DOHH2 (cell line): ENCODE measurements at regions not wholly inside any gene's neighbourhood (a gene's known extent, or its start where the extent isn't known, plus 50 kb on each side); places are given as distances from the start of the nearest gene placed in this dataset.

ENCODE experiments used
- H3F3A ChIP-seq: fragments of 200-600 bp; sonication (generic), shearing (Covaris generic); 2 replicates; pipeline ENCODE4 v1.6.0; 2016; ENCODE audit warnings: antibody characterized with exemption, mild to moderate bottlenecking; ENCODE audit not compliant: control insufficient read depth, insufficient read depth
- H3K27ac ChIP-seq: fragments of 200-600 bp; sonication (generic); 2 replicates; pipeline ENCODE4 v1.5.1; 2014; ENCODE audit warnings: low read depth, mild to moderate bottlenecking, low read length, moderate library complexity
- H3K27me3 ChIP-seq: fragments of 200-600 bp; sonication (generic); 2 replicates; pipeline ENCODE4 v1.6.1; 2014; ENCODE audit warnings: mild to moderate bottlenecking, low read length, mixed read lengths; ENCODE audit not compliant: control insufficient read depth
- H3K36me3 ChIP-seq: fragments of 200-600 bp; sonication (generic); 2 replicates; pipeline ENCODE4 v1.6.1; 2014; ENCODE audit warnings: mild to moderate bottlenecking, low read length, moderate library complexity, mixed read lengths; ENCODE audit not compliant: control insufficient read depth
- H3K4me1 ChIP-seq: fragments of 200-600 bp; sonication (generic); 2 replicates; pipeline ENCODE4 v1.6.1; 2014; ENCODE audit warnings: mild to moderate bottlenecking, low read length, mixed read lengths; ENCODE audit not compliant: control insufficient read depth
- H3K4me2 ChIP-seq: fragments of 200-600 bp; sonication (generic); 2 replicates; pipeline ENCODE4 v1.6.0; 2014; ENCODE audit warnings: mild to moderate bottlenecking, low read length, moderate library complexity
- H3K4me3 ChIP-seq: fragments of 200-600 bp; sonication (generic); 2 replicates; pipeline ENCODE4 v1.5.1; 2014; ENCODE audit warnings: mild to moderate bottlenecking, low read length, mixed read lengths
- H3K79me2 ChIP-seq: fragments of 200-600 bp; sonication (generic); 2 replicates; pipeline ENCODE4 v1.6.1; 2014; ENCODE audit warnings: mild to moderate bottlenecking, low read length, mixed read lengths; ENCODE audit not compliant: control insufficient read depth
- H3K9me2 ChIP-seq: fragments of 200-600 bp; sonication (generic); replicated peaks from 2 replicates; pipeline ENCODE4 v1.6.1; 2014; ENCODE audit warnings: mild to moderate bottlenecking, low read length, mixed read lengths; ENCODE audit not compliant: control insufficient read depth
- H3K9me3 ChIP-seq: fragments of 200-600 bp; sonication (generic); 2 replicates; pipeline ENCODE4 v1.6.1; 2014; ENCODE audit warnings: antibody characterized with exemption, low read length, mixed read lengths; ENCODE audit not compliant: control insufficient read depth, insufficient read depth
- H4K20me1 ChIP-seq: fragments of 200-600 bp; sonication (generic); 2 replicates; pipeline ENCODE4 v1.6.0; 2014; ENCODE audit warnings: low read depth, mild to moderate bottlenecking, antibody characterized with exemption, low read length, moderate library complexity; ENCODE audit not compliant: control insufficient read depth, insufficient read depth
- EZH2phosphoT487 ChIP-seq: fragments of 200-600 bp; sonication (generic); IDR thresholded peaks from 2 replicates; pipeline ENCODE4 v1.6.1; 2017; ENCODE audit warnings: borderline replicate concordance, mild to moderate bottlenecking, antibody characterized with exemption, low read length, moderate library complexity, mixed read lengths
- TF ChIP-seq, protein P1 (sequence below): fragments of 200-600 bp; sonication (generic); IDR thresholded peaks from one replicate; pipeline ENCODE4 v1.5.1; 2014; ENCODE audit warnings: antibody characterized with exemption, mild to moderate bottlenecking, low read depth, low read length; ENCODE audit not compliant: poor library complexity, severe bottlenecking

- Histone ChIP-seq H3K27me3 (no peaks in the 10 kb centered on the region), H3K4me2 (no peak overlapping the region), H4K20me1 (no peaks in the 10 kb centered on the region), H3K9me3 (no peaks in the 10 kb centered on the region), H3K4me3 (no peak overlapping the region), H3K36me3 (no peaks in the 10 kb centered on the region), H3K79me2 (no peaks in the 10 kb centered on the region), H3K9me2 (no peaks in the 10 kb centered on the region), H3K27ac (no peak overlapping the region), H3K4me1 (no peaks in the 10 kb centered on the region), H3F3A (no peaks in the 10 kb centered on the region)
- TF ChIP-seq, protein P1, sequence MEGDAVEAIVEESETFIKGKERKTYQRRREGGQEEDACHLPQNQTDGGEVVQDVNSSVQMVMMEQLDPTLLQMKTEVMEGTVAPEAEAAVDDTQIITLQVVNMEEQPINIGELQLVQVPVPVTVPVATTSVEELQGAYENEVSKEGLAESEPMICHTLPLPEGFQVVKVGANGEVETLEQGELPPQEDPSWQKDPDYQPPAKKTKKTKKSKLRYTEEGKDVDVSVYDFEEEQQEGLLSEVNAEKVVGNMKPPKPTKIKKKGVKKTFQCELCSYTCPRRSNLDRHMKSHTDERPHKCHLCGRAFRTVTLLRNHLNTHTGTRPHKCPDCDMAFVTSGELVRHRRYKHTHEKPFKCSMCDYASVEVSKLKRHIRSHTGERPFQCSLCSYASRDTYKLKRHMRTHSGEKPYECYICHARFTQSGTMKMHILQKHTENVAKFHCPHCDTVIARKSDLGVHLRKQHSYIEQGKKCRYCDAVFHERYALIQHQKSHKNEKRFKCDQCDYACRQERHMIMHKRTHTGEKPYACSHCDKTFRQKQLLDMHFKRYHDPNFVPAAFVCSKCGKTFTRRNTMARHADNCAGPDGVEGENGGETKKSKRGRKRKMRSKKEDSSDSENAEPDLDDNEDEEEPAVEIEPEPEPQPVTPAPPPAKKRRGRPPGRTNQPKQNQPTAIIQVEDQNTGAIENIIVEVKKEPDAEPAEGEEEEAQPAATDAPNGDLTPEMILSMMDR, result no peak
- no peak for TF ChIP-seq EZH2phosphoT487
Observed at GRCh38 chr13:71034018-71034417, 833.0 kb downstream of the DACH1 start.

- Histone ChIP-seq H4K20me1 (no peaks in the 10 kb centered on the region), H3K27me3 (no peaks in the 10 kb centered on the region), H3K9me3 (no peaks in the 10 kb centered on the region), H3K4me2 (no peak overlapping the region), H3K36me3 (no peaks in the 10 kb centered on the region), H3K79me2 (no peaks in the 10 kb centered on the region), H3K9me2 (no peaks in the 10 kb centered on the region), H3K4me3 (no peak overlapping the region), H3K4me1 (no peaks in the 10 kb centered on the region), H3F3A (no peaks in the 10 kb centered on the region), H3K27ac (no peak overlapping the region)
- TF ChIP-seq EZH2phosphoT487, result no peak
- TF ChIP-seq, protein P1, result no peak
Observed at GRCh38 chr13:71033026-71033425, 834.0 kb downstream of the DACH1 start.

- no peaks in the 10 kb centered on the region for H3K9me3 ChIP-seq
- H3K9me2 ChIP-seq, result no peaks in the 10 kb centered on the region
- H3K4me1 ChIP-seq, result no peaks in the 10 kb centered on the region
- H3K27me3 ChIP-seq, result no peaks in the 10 kb centered on the region
- no peaks in the 10 kb centered on the region for H3K36me3 ChIP-seq
- no peak overlapping the region for H3K27ac ChIP-seq
- no peaks in the 10 kb centered on the region for H4K20me1 ChIP-seq
- no peak overlapping the region for H3K4me2 ChIP-seq
- TF ChIP-seq EZH2phosphoT487, result no peak
- TF ChIP-seq, protein P1, result no peak
- H3F3A ChIP-seq, result no peaks in the 10 kb centered on the region
- no peak overlapping the region for H3K4me3 ChIP-seq
- H3K79me2 ChIP-seq, result no peaks in the 10 kb centered on the region
Observed at GRCh38 chr13:71030784-71031183, 836.2 kb downstream of the DACH1 start.

- Histone ChIP-seq H3K27ac (no peak overlapping the region), H3K79me2 (no peaks in the 10 kb centered on the region), H3K4me2 (no peak overlapping the region), H3K27me3 (no peaks in the 10 kb centered on the region), H3K4me3 (no peak overlapping the region), H3K9me2 (no peaks in the 10 kb centered on the region), H3K36me3 (no peaks in the 10 kb centered on the region), H3F3A (no peaks in the 10 kb centered on the region), H3K4me1 (no peaks in the 10 kb centered on the region), H4K20me1 (no peaks in the 10 kb centered on the region), H3K9me3 (no peaks in the 10 kb centered on the region)
- TF ChIP-seq, protein P1, result no peak
- TF ChIP-seq EZH2phosphoT487, result no peak
Observed at GRCh38 chr13:71028884-71029283, 838.1 kb downstream of the DACH1 start.
